ENCODE measurements at regions not wholly inside any gene's neighbourhood (a gene's known extent, or its start where the extent isn't known, plus 50 kb on each side); places are given as distances from the start of the nearest gene placed in this dataset.

- no peak for TF ChIP-seq CTCF (conservative IDR thresholded peaks at IDR 0.05 in 1 of 2, IDR thresholded peaks at IDR 0.05 in 1 of 2; ENCODE audit: extremely low read depth in 1 of 2, insufficient read depth in 1 of 2, low read depth in 1 of 2, low read length in 2 of 2)
- no peak for TF ChIP-seq EZH2 (IDR thresholded peaks at IDR 0.05; ENCODE audit: borderline replicate concordance, low read length)
Measured at GRCh38 chr2:2849464-2850217, 518.6 kb upstream of the MYT1L start.

Data from mammary epithelial cell (primary cell).